Kidney (tissue), 13 donors: ENCODE measurements at regions not wholly inside any gene's neighbourhood (a gene's known extent, or its start where the extent isn't known, plus 50 kb on each side); places are given as distances from the start of the nearest gene placed in this dataset.

ENCODE experiments used
- DNase-seq, 5 donors: peaks; one replicate each; pipeline ENCODE4 v3.0.0-alpha.2; 2013 to 2020
- FAIRE-seq: peaks from 2 replicates; lab custom pipeline; 2012; peaks lifted over from hg19 to GRCh38; lab: Jason Lieb, UNC
- H3K27ac ChIP-seq, 2 donors: one replicate each; pipeline ENCODE4 v1.7.0; 2013; ENCODE audit warnings: low read depth in 2 of 2, low read length in 2 of 2, inconsistent platforms in 1 of 2
- H3K27me3 ChIP-seq: one replicate; pipeline ENCODE4 v1.7.1; 2013; ENCODE audit warnings: low read length, inconsistent platforms; ENCODE audit not compliant: control insufficient read depth, insufficient read depth
- H3K36me3 ChIP-seq, 3 donors: one replicate each; pipeline versions ENCODE4 v1.7.0 to v1.7.1; 2013; ENCODE audit warnings: low read length in 3 of 3, control low read depth in 1 of 3, inconsistent platforms in 1 of 3; ENCODE audit not compliant: insufficient read depth in 3 of 3, control insufficient read depth in 2 of 3
- H3K4me1 ChIP-seq, 3 donors: one replicate each; pipeline versions ENCODE4 v1.7.0 to v1.7.1; 2013; ENCODE audit warnings: low read length in 3 of 3, inconsistent platforms in 1 of 3, low read depth in 1 of 3; ENCODE audit not compliant: control insufficient read depth in 2 of 3, insufficient read depth in 2 of 3
- H3K4me3 ChIP-seq, 3 donors: one replicate each; pipeline versions ENCODE4 v1.7.0 to v1.8.1; 2013; ENCODE audit warnings: low read length in 3 of 3, control low read depth in 1 of 3, inconsistent platforms in 1 of 3
- H3K9ac ChIP-seq, 3 donors: one replicate each; pipeline versions ENCODE4 v1.7.0 to v1.7.1; 2013; ENCODE audit warnings: low read length in 3 of 3, control low read depth in 1 of 3, inconsistent platforms in 1 of 3
- H3K9me3 ChIP-seq, 3 donors: one replicate each; pipeline versions ENCODE4 v1.7.0 to v1.7.1; 2013; ENCODE audit warnings: low read length in 3 of 3, control low read depth in 1 of 3, inconsistent platforms in 1 of 3; ENCODE audit not compliant: control insufficient read depth in 2 of 3, insufficient read depth in 1 of 3
- CTCF ChIP-seq: IDR thresholded peaks from 3 replicates; pipeline ENCODE4 v1.5.1; 2012; ENCODE audit warnings: mild to moderate bottlenecking, moderate library complexity, borderline replicate concordance; ENCODE audit not compliant: insufficient read depth; ENCODE audit errors: extremely low read depth
- intact Hi-C: fragments of 100-400 bp; cut with DNase I; formaldehyde crosslinking; loops from one replicate; pipeline ENCODE4 v1.11.1; 2022
- donor health status: control.
- donor health status: control.
- donor health status: control.
- donor health status: control.
- donor health status: control.
- donor health status: DM: yes; HTN: yes; CAD: no.
- donor health status: Normal renal cell carcinoma (clear cell type).

GRCh38 chr6:154668156-154668555, 65.1 kb upstream of the SCAF8 start:
- DNase-seq = no peak
- intact Hi-C loops = no loop called here
- FAIRE-seq = no peak

GRCh38 chr6:154672086-154672485, 61.1 kb upstream of the SCAF8 start:
- no peaks in the 10 kb centered on the region for H3K4me1 ChIP-seq
- DNase-seq = no peak
- no peak for TF ChIP-seq CTCF
- intact Hi-C loops = loop anchor here (10.0 kb wide), 2 partner anchors 133 to 503 kb away; no protein-coding TSS in a partner anchor
- H3K9me3 ChIP-seq = no peaks in the 10 kb centered on the region
- FAIRE-seq = no peak
- H3K27ac ChIP-seq = no peak overlapping the region
- no peaks in the 10 kb centered on the region for H3K36me3 ChIP-seq
- no peaks in the 10 kb centered on the region for H3K27me3 ChIP-seq
- no peak overlapping the region for H3K9ac ChIP-seq
- no peak overlapping the region for H3K4me3 ChIP-seq

More at GRCh38 chr6:154668156-154668555, 65.1 kb upstream of the SCAF8 start:
- no peak overlapping the region for H3K9ac ChIP-seq
- no peaks in the 10 kb centered on the region for H3K27me3 ChIP-seq
- no peaks in the 10 kb centered on the region for H3K9me3 ChIP-seq
- H3K4me3 ChIP-seq = no peak overlapping the region
- no peaks in the 10 kb centered on the region for H3K36me3 ChIP-seq
- TF ChIP-seq CTCF = no peak
- H3K27ac ChIP-seq = no peak overlapping the region
- no peaks in the 10 kb centered on the region for H3K4me1 ChIP-seq

- no peak for FAIRE-seq
- Histone ChIP-seq H3K27ac (no peak overlapping the region), H3K9ac (no peak overlapping the region), H3K4me3 (no peak overlapping the region), H3K27me3 (no peaks in the 10 kb centered on the region), H3K36me3 (no peaks in the 10 kb centered on the region), H3K4me1 (no peaks in the 10 kb centered on the region), H3K9me3 (no peaks in the 10 kb centered on the region)
- no peak for TF ChIP-seq CTCF
- intact Hi-C loops = loop anchor here (10.0 kb wide), 2 partner anchors 131 to 501 kb away; no protein-coding TSS in a partner anchor
- DNase-seq = no peak
These were observed 59.3 kb upstream of the SCAF8 start for GRCh38 chr6:154673919-154674318.

GRCh38 chr6:154675602-154676088, 57.6 kb upstream of the SCAF8 start:
- FAIRE-seq (peak; percentile 98), DNase-seq (peak; percentile 86 to 98 (median 95))
- Histone ChIP-seq H3K9me3 (no peaks in the 10 kb centered on the region), H3K36me3 (no peaks in the 10 kb centered on the region), H3K4me3 (no peak overlapping the region), H3K9ac (no peak overlapping the region), H3K4me1 (no peaks in the 10 kb centered on the region), H3K27ac (no peak overlapping the region), H3K27me3 (no peaks in the 10 kb centered on the region)
- intact Hi-C loops = loop anchor here (10.0 kb wide), 2 partner anchors 129 to 499 kb away; no protein-coding TSS in a partner anchor
- TF ChIP-seq CTCF = peak; percentile 99
